ENCODE measurements at regions not wholly inside any gene's neighbourhood (a gene's known extent, or its start where the extent isn't known, plus 50 kb on each side); places are given as distances from the start of the nearest gene placed in this dataset.

- H3K27me3 ChIP-seq, result no peaks in the 10 kb centered on the region
- TF ChIP-seq EP300 (IDR thresholded peaks at IDR 0.05) (no peak), POLR2A (IDR thresholded peaks at IDR 0.05) (no peak), CTCF (IDR thresholded peaks at IDR 0.05) (no peak)
- no peak overlapping the region for H3K27ac ChIP-seq
- 91 to 92% (median 92%) methylated on average over 2 of the region's 2 CpGs for WGBS, 3 donors
- H3K4me1 ChIP-seq (ENCODE audit: insufficient read depth), result no peaks in the 10 kb centered on the region
- no peak overlapping the region for H3K4me3 ChIP-seq
- intact Hi-C loops (cut with DNase I), result no loop called here
- no peak for DNase-seq
- H3K36me3 ChIP-seq, result no peaks in the 10 kb centered on the region
- H3K9me3 ChIP-seq, result no peaks in the 10 kb centered on the region
These were observed 194.6 kb upstream of the BCL6 start for GRCh38 chr3:187939891-187940290.

GRCh38 chr3:187941135-187941847 lies 196.0 kb upstream of the BCL6 start:
- H3K27me3 ChIP-seq, result no peaks in the 10 kb centered on the region
- no peak for DNase-seq
- no peak overlapping the region for H3K4me3 ChIP-seq
- WGBS, 3 donors, result 69 to 79% (median 73%) methylated on average over 4 of the region's 4 CpGs
- no peaks in the 10 kb centered on the region for H3K36me3 ChIP-seq
- TF ChIP-seq POLR2A (IDR thresholded peaks at IDR 0.05), result no peak
- no peak overlapping the region for H3K27ac ChIP-seq
- intact Hi-C loops (cut with DNase I), result no loop called here
- no peaks in the 10 kb centered on the region for H3K4me1 ChIP-seq (ENCODE audit: insufficient read depth)
- H3K9me3 ChIP-seq, result no peaks in the 10 kb centered on the region

GRCh38 chr3:187941848-187942194 lies 196.6 kb upstream of the BCL6 start:
- Histone ChIP-seq H3K4me3 (no peak overlapping the region), H3K36me3 (no peaks in the 10 kb centered on the region)

GRCh38 chr3:187942658-187943241 lies 197.5 kb upstream of the BCL6 start:
- H3K9me3 ChIP-seq, result no peaks in the 10 kb centered on the region
- no peak overlapping the region for H3K27ac ChIP-seq
- DNase-seq, result no peak
- WGBS, 3 donors, result 93 to 96% (median 95%) methylated on average over 10 of the region's 10 CpGs
- no peak overlapping the region for H3K4me3 ChIP-seq
- H3K27me3 ChIP-seq, result no peaks in the 10 kb centered on the region
- TF ChIP-seq POLR2A (IDR thresholded peaks at IDR 0.05) (no peak), EP300 (IDR thresholded peaks at IDR 0.05) (no peak), CTCF (IDR thresholded peaks at IDR 0.05) (no peak)
- H3K4me1 ChIP-seq (ENCODE audit: insufficient read depth), result no peaks in the 10 kb centered on the region
- no peaks in the 10 kb centered on the region for H3K36me3 ChIP-seq
- intact Hi-C loops (cut with DNase I), result no loop called here

More at GRCh38 chr3:187941848-187942194, 196.6 kb upstream of the BCL6 start:
- WGBS, 3 donors, result 52 to 65% (median 60%) methylated on average over 2 of the region's 2 CpGs
- Histone ChIP-seq H3K9me3 (no peaks in the 10 kb centered on the region), H3K27me3 (no peaks in the 10 kb centered on the region), H3K4me1 (ENCODE audit: insufficient read depth) (no peaks in the 10 kb centered on the region), H3K27ac (no peak overlapping the region)
- no peak for DNase-seq
- intact Hi-C loops (cut with DNase I), result no loop called here
- TF ChIP-seq POLR2A (IDR thresholded peaks at IDR 0.05) (no peak), CTCF (IDR thresholded peaks at IDR 0.05) (no peak), EP300 (IDR thresholded peaks at IDR 0.05) (no peak)

- no peaks in the 10 kb centered on the region for H3K36me3 ChIP-seq
- intact Hi-C loops (cut with DNase I), result no loop called here
- 57 to 63% (median 60%) methylated on average over 7 of the region's 7 CpGs for WGBS, 3 donors
These were observed 198.6 kb upstream of the BCL6 start for GRCh38 chr3:187943677-187944389.

More at GRCh38 chr3:187943677-187944389, 198.6 kb upstream of the BCL6 start:
- no peak for DNase-seq
- TF ChIP-seq POLR2A (IDR thresholded peaks at IDR 0.05) (no peak), EP300 (IDR thresholded peaks at IDR 0.05) (no peak), CTCF (IDR thresholded peaks at IDR 0.05) (no peak)
- H3K27me3 ChIP-seq, result no peaks in the 10 kb centered on the region
- H3K9me3 ChIP-seq, result no peaks in the 10 kb centered on the region
- H3K27ac ChIP-seq, result no peak overlapping the region
- H3K4me1 ChIP-seq (ENCODE audit: insufficient read depth), result no peaks in the 10 kb centered on the region
- H3K4me3 ChIP-seq, result no peak overlapping the region
